ENCODE measurements at regions not wholly inside any gene's neighbourhood (a gene's known extent, or its start where the extent isn't known, plus 50 kb on each side); places are given as distances from the start of the nearest gene placed in this dataset.

- DNase-seq, result no peak
These were observed 793.0 kb upstream of the IGFBP3 start for GRCh38 chr7:46713868-46714596.

GRCh38 chr7:46710927-46711326 is 789.9 kb upstream of the IGFBP3 start:
- no peak for DNase-seq

- DNase-seq, result no peak
These were observed 786.9 kb upstream of the IGFBP3 start for GRCh38 chr7:46707973-46708372.

GRCh38 chr7:46705386-46706255 is 784.5 kb upstream of the IGFBP3 start:
- DNase-seq, result no peak

- DNase-seq, result no peak
These were observed 775.7 kb upstream of the IGFBP3 start for GRCh38 chr7:46696741-46697140.

GRCh38 chr7:46695051-46695708 is 774.1 kb upstream of the IGFBP3 start:
- DNase-seq, result no peak

GRCh38 chr7:46694058-46694457 is 773.0 kb upstream of the IGFBP3 start:
- DNase-seq, result no peak

- no peak for DNase-seq
These were observed 766.1 kb upstream of the IGFBP3 start for GRCh38 chr7:46687203-46687602.

- no peak for DNase-seq
These were observed 764.0 kb upstream of the IGFBP3 start for GRCh38 chr7:46685051-46685450.

- no peak for DNase-seq
These were observed 762.0 kb upstream of the IGFBP3 start for GRCh38 chr7:46682836-46683624.

- no peak for DNase-seq
These were observed 760.9 kb upstream of the IGFBP3 start for GRCh38 chr7:46681865-46682503.

GRCh38 chr7:46680147-46680546 is 759.1 kb upstream of the IGFBP3 start:
- DNase-seq, result no peak

- no peak for DNase-seq
These were observed 758.6 kb upstream of the IGFBP3 start for GRCh38 chr7:46679671-46680070.

GRCh38 chr7:46678421-46678820 is 757.3 kb upstream of the IGFBP3 start:
- no peak for DNase-seq

- DNase-seq, result no peak
These were observed 754.4 kb upstream of the IGFBP3 start for GRCh38 chr7:46675456-46675855.

- DNase-seq, result no peak
These were observed 751.8 kb upstream of the IGFBP3 start for GRCh38 chr7:46672861-46673260.

- DNase-seq, result no peak
These were observed 750.2 kb upstream of the IGFBP3 start for GRCh38 chr7:46671108-46671769.

- DNase-seq, result no peak
These were observed 748.0 kb upstream of the IGFBP3 start for GRCh38 chr7:46669028-46669427.

GRCh38 chr7:46664453-46664852 is 743.4 kb upstream of the IGFBP3 start:
- DNase-seq, result no peak

GRCh38 chr7:46663025-46663424 is 742.0 kb upstream of the IGFBP3 start:
- no peak for DNase-seq

GRCh38 chr7:46661431-46661830 is 740.4 kb upstream of the IGFBP3 start:
- no peak for DNase-seq
